GM19035 (cell line): ENCODE measurements at regions not wholly inside any gene's neighbourhood (a gene's known extent, or its start where the extent isn't known, plus 50 kb on each side); places are given as distances from the start of the nearest gene placed in this dataset.
"Not testable (repeated sequence)": the region's sequence is repeated elsewhere in the genome, so short reads cannot be mapped to it uniquely, and the experiment has no call there.

ENCODE experiments used
- ATAC-seq: cut with Tn5 transposase; IDR thresholded peaks from one replicate; pipeline ENCODE4 v1.9.1; 2021; ENCODE audit not compliant: unreplicated experiment

DNA sequence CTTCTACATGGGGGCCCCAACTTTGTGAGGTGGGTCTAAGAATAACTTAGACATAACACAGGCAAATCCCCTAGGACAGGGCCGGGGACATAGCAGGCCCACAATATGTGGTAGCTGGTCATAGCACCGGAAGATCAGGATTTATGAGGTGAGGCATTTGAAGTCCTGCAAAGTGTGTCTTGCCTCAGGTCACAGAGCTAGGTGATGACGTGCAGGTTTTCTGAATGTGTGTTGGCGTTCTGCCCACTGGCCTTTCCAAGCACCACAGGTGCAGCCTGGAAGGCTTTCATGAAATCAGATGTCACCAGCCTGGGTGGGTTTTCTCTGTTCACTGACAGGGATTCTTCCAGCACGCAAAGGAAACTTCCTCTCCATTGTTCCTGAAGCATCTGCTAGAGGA lies 119.1 kb downstream of the LRATD1 start:
- no peak for ATAC-seq

- no peak for ATAC-seq
Measured at GRCh38 chr2:14752295-14752694, 119.8 kb downstream of the LRATD1 start.

DNA sequence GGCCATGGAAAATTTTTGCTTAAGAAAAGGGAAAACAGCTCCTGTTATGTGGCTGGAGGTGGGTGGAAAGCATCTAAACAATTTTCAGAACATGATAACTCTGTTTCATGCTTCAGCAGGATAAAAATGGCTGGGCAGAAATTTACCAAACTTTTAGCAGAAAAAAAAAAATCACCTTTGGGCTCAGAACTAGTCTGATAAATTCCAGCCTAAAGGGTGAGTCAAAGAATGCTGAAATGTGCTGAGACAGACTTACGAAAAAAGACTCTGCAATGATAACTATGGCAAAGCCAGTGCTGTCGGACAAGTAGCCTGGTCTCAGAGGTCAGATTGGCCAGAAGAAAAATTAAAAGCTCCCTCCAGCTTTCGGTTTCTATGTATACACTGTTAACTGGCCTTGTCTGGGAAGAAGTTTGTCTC lies 123.6 kb downstream of the LRATD1 start:
- no peak for ATAC-seq

DNA sequence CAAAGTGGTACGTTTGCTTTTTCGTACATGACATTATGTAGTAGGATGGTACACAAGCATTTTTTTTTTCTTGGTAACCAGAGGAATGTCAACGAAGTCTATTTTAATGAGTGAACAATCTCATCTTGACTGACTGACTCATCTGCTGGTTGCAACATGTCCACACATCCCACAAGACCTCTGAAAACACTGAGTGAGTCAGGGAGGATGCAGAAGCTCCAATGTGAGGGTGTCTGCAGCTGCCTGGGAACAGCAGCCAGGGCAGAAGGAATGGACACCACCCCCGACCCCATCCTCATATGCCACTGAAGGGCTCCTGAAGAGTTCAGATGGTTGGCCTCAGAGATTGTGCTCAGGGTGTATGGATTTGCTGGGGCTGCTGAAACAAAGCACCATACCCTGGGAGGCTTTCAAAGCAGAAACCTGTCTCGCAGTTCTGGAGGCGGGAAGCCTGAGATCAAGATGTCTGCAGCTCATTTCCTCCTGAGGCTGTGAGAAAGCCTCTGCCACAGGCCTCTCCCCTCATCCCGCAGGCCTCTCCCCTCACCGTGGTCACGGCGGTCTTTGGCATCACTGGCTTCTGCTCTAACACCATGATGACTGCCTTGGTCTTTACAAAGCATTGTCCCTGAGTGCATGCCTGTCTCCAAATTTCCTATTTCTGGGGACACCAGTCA lies 124.6 kb downstream of the LRATD1 start:
- no peak for ATAC-seq

GRCh38 chr2:14759082-14759481 lies 126.6 kb downstream of the LRATD1 start:
- no peak for ATAC-seq

- ATAC-seq, result no peak
Measured at GRCh38 chr2:14760169-14760568, 127.7 kb downstream of the LRATD1 start.

GRCh38 chr2:14761118-14761517 lies 128.6 kb downstream of the LRATD1 start:
- no peak for ATAC-seq

DNA sequence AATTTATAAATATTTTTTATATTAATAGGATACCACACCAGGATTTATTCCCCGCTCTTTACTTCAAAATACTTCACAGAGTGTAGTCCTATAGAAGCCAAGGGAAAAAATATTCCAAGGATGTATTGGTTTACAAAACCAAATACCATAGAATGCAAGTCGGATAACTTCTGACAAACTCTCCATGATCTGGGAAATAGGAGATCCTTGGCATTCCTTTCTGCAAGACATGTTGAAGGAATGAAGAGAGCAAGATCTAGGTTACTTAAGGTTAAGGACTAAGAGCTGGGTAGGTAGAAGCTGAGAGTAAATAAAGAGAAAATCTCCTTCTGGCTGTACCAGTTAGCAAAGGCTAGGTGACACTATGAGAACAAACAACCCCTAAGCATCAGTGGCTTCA lies 141.2 kb downstream of the LRATD1 start:
- no peak for ATAC-seq

DNA sequence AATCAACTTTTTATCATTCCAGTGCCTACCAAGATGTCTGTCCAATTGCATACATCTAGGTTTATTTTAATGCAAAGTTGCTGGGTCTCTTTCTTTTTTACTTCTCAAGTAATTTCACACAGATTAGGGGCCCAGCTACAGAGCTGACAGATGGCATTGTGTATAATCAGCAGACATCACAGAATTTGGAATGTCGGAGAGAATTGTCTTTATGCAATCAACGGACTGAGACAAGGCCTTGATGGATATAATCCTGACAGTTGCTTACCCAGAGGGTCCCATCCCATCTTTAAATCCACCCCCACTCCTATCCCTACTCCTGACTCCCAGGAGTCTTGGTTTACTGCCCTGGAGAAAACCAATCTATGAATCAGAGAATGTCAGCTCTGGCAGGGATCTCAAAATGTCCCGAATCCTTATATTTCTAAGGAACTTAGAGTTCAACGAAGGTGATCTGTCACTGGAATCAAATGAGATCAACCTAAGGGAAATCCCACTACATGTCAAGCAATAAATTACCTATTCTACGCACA lies 142.0 kb downstream of the LRATD1 start:
- no peak for ATAC-seq

- ATAC-seq, result no peak
Measured at GRCh38 chr2:14776216-14776615, 143.7 kb downstream of the LRATD1 start.

GRCh38 chr2:14778015-14778414 lies 145.5 kb downstream of the LRATD1 start:
- ATAC-seq, result no peak

DNA sequence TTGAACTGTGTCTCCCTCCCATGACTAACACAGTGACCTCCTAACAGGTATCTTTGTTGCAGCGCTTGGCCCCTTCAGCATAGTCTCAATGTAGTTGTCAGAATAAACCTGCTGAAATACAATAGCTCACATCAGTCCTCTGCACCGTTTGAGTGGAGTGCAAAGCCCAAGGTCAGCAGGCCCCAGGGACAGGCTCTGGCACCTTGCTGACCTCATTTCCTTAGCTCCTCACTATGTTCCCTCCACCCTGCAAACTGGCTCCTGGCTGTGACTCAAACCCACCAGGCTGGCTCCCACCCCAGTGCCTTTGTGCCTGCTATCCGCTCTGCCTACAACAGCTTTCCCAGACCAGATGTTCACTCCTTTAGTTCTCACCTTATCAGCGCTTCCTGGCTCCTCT lies 146.7 kb downstream of the LRATD1 start:
- ATAC-seq, result no peak

- ATAC-seq, result no peak
Measured at GRCh38 chr2:14781142-14781541, 148.6 kb downstream of the LRATD1 start.

- not testable (repeated sequence) for ATAC-seq
Measured at GRCh38 chr2:14788814-14789213, 156.3 kb downstream of the LRATD1 start.

- no peak for ATAC-seq
Measured at GRCh38 chr2:14790041-14790640, 157.6 kb downstream of the LRATD1 start.

- no peak for ATAC-seq
Measured at GRCh38 chr2:14803994-14804393, 171.5 kb downstream of the LRATD1 start.

GRCh38 chr2:14804902-14805301 lies 172.4 kb downstream of the LRATD1 start:
- no peak for ATAC-seq

DNA sequence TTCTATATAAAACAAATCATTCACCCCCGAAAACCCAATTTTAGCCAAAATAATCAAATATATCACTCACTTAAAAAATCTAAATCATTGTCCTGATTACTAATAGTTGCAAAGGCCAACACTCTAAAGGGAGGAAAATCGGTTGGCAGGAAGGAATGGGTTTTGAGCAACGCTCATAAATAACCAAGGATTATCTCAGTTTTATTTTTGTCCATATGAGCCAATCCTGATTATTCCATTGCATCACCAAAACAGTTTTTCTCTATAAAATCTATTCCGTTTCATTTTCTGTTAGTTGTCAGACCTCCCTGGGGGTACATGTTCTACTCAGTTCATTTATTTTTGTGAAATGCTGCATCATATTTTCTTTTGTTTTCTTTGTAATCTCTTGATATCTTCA lies 174.1 kb downstream of the LRATD1 start:
- ATAC-seq, result no peak

DNA sequence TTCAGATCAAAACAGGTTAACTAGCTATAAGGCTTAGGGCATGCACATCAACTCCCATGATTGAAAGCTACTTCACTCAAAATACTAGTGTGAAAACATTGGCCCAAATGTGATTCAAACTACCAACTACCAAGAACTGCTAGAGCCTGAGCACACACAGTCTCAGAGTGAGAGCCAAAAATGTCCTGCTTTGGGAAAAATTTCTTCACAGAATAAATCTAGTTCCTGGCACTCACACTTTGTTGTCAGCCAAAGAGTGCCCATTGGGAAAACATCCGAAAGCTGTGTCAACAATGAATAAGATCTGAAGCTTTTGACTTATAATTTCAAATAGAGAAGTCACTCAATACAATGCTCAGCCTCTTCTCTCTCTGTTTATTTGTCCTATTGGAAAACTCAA lies 182.7 kb downstream of the LRATD1 start:
- ATAC-seq, result no peak

DNA sequence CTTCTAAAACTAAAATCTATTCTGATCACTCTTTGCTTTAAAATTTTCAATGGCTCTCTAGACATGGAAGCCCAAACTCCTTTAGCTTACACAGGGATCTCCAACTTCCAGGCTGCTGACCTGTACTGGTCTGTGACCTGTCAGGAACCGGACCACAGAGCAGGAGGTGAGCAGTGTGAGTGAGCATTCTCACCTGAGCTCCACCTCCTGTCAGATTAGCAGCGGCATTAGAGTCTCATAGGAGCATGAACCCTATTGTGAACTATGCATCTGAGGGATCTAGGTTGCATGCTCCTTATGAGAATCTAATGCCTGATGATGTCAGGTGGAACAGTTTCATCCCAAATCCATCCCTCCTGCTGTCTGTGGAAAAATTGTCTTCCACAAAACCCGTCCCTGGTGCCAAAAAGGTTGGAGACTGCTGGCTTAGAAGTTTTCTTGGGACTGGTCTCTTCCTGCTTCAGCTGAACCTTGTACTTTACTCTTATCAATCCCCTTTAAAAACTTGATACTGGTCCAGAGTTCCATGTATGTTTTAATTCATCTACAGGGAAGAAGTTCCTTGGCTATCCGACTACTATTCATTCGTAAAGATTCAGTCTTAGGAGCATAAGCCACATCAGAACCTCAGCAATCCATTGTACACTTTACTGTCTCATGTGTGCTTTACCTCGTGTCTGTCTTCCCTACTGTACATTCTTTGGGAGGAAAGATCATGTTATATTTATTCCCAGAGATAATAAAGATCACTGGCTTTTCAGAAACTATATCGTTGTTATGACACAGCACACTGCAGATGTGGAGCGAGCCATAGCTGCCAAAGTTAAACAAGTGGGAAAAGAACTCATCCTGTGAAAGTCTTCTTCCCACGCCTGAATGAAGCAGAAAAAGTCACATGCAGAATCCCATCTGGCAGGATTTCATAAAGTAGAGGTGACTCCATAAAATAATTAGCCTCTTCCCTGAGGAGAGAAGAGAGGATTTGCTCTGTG lies 183.8 kb downstream of the LRATD1 start:
- no peak for ATAC-seq

DNA sequence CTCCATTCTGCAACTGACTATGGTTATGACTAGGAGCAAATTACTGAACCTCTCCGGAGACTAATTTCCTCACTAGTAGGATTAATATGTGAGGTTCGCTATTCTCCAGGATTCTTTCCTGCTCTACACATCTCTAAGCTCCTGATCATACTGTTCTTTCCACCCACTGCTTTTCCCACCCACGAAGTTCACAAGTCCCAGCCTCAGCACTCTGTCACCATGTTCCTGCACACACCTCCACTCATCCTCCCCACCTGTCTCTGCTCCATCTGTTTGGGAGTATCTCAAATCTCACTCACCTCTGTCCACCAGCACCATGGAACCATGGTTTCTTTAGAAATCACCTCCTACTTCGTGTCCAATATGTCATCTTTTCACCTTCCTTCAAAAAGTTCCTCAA lies 185.3 kb downstream of the LRATD1 start:
- ATAC-seq, result no peak

GRCh38 chr2:14826518-14826917 lies 194.0 kb downstream of the LRATD1 start:
- no peak for ATAC-seq
